ENCODE measurements at regions not wholly inside any gene's neighbourhood (a gene's known extent, or its start where the extent isn't known, plus 50 kb on each side); places are given as distances from the start of the nearest gene placed in this dataset.

DNA sequence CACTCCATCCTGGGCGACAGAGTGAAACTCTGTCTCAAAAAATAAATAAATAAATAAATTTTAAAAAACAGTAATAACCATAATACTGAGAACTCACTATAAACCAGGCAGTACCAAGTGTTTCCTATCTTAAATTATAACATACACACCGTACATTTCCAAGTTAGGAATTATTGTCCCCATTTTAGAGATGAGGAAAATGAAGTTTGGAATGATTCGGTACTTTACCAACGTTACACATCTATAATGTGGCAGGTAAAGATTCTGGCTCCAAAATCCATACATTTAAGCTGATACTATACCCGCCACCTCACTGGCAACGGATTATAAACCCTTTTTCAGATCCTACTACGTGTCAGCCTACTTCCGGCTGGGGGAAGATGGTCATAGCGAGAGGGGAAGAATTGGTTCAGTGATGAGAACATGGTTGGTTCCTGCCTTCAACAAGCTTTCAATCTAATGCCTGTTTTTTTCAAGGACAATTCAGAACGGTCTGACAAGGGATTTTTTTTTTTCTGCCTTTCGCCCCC is 105.9 kb upstream of the ATF7IP start:
- peaks cover 48% of the 10 kb centered on the region for H3K4me1 ChIP-seq (ENCODE audit: control insufficient read depth, low read length)
- H4K20me1 ChIP-seq (ENCODE audit: control insufficient read depth, insufficient read depth, low read depth, low read length): no peaks in the 10 kb centered on the region
- TF ChIP-seq, protein P1, sequence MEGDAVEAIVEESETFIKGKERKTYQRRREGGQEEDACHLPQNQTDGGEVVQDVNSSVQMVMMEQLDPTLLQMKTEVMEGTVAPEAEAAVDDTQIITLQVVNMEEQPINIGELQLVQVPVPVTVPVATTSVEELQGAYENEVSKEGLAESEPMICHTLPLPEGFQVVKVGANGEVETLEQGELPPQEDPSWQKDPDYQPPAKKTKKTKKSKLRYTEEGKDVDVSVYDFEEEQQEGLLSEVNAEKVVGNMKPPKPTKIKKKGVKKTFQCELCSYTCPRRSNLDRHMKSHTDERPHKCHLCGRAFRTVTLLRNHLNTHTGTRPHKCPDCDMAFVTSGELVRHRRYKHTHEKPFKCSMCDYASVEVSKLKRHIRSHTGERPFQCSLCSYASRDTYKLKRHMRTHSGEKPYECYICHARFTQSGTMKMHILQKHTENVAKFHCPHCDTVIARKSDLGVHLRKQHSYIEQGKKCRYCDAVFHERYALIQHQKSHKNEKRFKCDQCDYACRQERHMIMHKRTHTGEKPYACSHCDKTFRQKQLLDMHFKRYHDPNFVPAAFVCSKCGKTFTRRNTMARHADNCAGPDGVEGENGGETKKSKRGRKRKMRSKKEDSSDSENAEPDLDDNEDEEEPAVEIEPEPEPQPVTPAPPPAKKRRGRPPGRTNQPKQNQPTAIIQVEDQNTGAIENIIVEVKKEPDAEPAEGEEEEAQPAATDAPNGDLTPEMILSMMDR (IDR thresholded peaks at IDR 0.05; ENCODE audit: low read depth, low read length, poor library complexity, severe bottlenecking): no peak
- TF ChIP-seq EZH2phosphoT487 (IDR thresholded peaks at IDR 0.05; ENCODE audit: borderline replicate concordance, low read length): no peak
- H3K4me3 ChIP-seq (ENCODE audit: low read length): no peak overlapping the region
- H3F3A ChIP-seq (ENCODE audit: control insufficient read depth, insufficient read depth): peaks cover 10% of the 10 kb centered on the region
- peaks cover 26% of the 10 kb centered on the region for H3K36me3 ChIP-seq (ENCODE audit: control insufficient read depth, low read length)
- no peaks in the 10 kb centered on the region for H3K79me2 ChIP-seq (ENCODE audit: control insufficient read depth, low read length)
- H3K4me2 ChIP-seq (ENCODE audit: low read length): no peak overlapping the region
- no peaks in the 10 kb centered on the region for H3K9me2 ChIP-seq (replicated peaks; ENCODE audit: control insufficient read depth, low read length)
- H3K27me3 ChIP-seq (ENCODE audit: control insufficient read depth, low read length): no peaks in the 10 kb centered on the region
- H3K9me3 ChIP-seq (ENCODE audit: control insufficient read depth, insufficient read depth, low read length): peaks cover 49% of the 10 kb centered on the region
- no peak overlapping the region for H3K27ac ChIP-seq (ENCODE audit: low read depth, low read length)

DNA sequence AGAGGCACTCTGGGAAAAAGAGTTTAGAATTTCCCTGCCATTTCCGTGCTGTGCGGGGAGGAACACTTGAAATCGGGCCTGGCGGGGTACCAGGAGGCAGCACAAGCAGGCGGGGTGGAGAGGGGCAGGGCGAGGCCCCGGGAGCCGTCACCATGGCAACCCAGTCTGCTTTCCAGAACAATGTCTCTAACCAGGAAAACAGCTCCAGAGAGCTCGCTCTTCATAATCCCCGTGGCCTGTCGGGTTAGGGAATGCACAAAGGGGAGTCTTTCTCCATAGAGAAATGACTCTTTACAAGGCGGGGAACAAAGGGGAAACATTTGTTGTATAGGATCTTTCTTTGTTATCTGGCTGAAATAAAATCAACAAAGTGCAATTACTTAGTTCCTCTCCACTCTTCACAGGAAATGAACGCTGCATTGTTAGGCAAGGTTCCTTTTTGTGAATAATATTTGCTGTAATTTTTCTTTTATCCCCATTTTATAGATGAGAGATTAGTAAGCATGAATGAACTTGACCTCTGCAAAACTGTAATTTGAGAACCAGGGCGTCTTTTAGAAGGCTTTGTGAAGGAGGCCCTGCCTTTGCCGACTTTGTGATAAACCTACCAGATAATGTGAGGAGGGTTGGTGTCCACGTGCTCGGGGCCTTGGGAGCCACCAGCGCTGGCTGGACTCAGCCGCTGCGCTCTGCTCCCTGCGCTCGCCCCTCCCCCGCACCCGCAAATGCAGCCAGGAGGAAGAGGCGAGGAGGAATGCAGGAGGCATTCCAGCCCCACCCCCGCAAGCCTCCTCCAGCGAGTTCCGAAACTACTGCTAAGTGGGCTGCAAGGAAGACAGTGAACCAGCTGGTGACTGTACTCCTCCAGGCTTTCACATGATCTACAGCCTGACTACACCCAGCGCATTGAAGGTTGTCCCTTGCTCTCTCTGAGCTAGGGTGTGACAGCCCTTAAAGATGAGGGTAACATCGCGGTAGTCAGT is 105.2 kb upstream of the ATF7IP start:
- no peak overlapping the region for H3K27ac ChIP-seq (ENCODE audit: low read depth, low read length)
- peaks cover 26% of the 10 kb centered on the region for H3K36me3 ChIP-seq (ENCODE audit: control insufficient read depth, low read length)
- H3K79me2 ChIP-seq (ENCODE audit: control insufficient read depth, low read length): no peaks in the 10 kb centered on the region
- H3K4me1 ChIP-seq (ENCODE audit: control insufficient read depth, low read length): peaks cover 51% of the 10 kb centered on the region
- no peaks in the 10 kb centered on the region for H3K27me3 ChIP-seq (ENCODE audit: control insufficient read depth, low read length)
- H3K9me3 ChIP-seq (ENCODE audit: control insufficient read depth, insufficient read depth, low read length): peaks cover 42% of the 10 kb centered on the region
- H3K4me2 ChIP-seq (ENCODE audit: low read length): no peak overlapping the region
- TF ChIP-seq, protein P1 (IDR thresholded peaks at IDR 0.05; ENCODE audit: low read depth, low read length, poor library complexity, severe bottlenecking): no peak
- no peak for TF ChIP-seq EZH2phosphoT487 (IDR thresholded peaks at IDR 0.05; ENCODE audit: borderline replicate concordance, low read length)
- no peaks in the 10 kb centered on the region for H3K9me2 ChIP-seq (replicated peaks; ENCODE audit: control insufficient read depth, low read length)
- no peaks in the 10 kb centered on the region for H4K20me1 ChIP-seq (ENCODE audit: control insufficient read depth, insufficient read depth, low read depth, low read length)
- no peak overlapping the region for H3K4me3 ChIP-seq (ENCODE audit: low read length)
- peaks cover 10% of the 10 kb centered on the region for H3F3A ChIP-seq (ENCODE audit: control insufficient read depth, insufficient read depth)

DNA sequence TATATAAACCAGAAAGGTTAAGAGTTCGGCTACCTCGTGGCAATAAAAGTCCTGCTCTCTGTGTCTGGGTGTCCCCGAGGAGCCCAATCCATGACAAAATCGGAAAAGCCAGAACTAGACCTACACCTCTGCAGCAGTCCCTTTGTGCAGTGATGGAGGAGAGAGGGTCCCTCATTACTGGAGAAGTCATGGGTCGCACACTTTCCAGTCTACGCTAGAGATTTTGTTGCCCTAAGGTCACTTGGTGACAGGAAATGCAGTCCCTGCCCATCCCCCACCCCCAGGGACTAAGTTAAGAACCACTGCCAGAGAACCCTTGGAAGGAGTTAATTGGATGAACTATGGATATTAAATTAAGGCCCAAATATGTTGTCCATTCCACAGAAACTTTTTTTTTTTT is 104.4 kb upstream of the ATF7IP start:
- Histone ChIP-seq H3K9me2 (replicated peaks; ENCODE audit: control insufficient read depth, low read length) (no peaks in the 10 kb centered on the region), H3K4me2 (ENCODE audit: low read length) (no peak overlapping the region), H4K20me1 (ENCODE audit: control insufficient read depth, insufficient read depth, low read depth, low read length) (no peaks in the 10 kb centered on the region), H3K4me1 (ENCODE audit: control insufficient read depth, low read length) (peaks cover 49% of the 10 kb centered on the region), H3K4me3 (ENCODE audit: low read length) (no peak overlapping the region), H3K27me3 (ENCODE audit: control insufficient read depth, low read length) (no peaks in the 10 kb centered on the region), H3F3A (ENCODE audit: control insufficient read depth, insufficient read depth) (peaks cover 10% of the 10 kb centered on the region), H3K9me3 (ENCODE audit: control insufficient read depth, insufficient read depth, low read length) (peaks cover 34% of the 10 kb centered on the region), H3K27ac (ENCODE audit: low read depth, low read length) (no peak overlapping the region), H3K79me2 (ENCODE audit: control insufficient read depth, low read length) (no peaks in the 10 kb centered on the region), H3K36me3 (ENCODE audit: control insufficient read depth, low read length) (peaks cover 26% of the 10 kb centered on the region)
- no peak for TF ChIP-seq EZH2phosphoT487 (IDR thresholded peaks at IDR 0.05; ENCODE audit: borderline replicate concordance, low read length)
- TF ChIP-seq, protein P1 (IDR thresholded peaks at IDR 0.05; ENCODE audit: low read depth, low read length, poor library complexity, severe bottlenecking): no peak

Measured in DOHH2 (cell line).